IMR-90 (cell line): ENCODE measurements at regions not wholly inside any gene's neighbourhood (a gene's known extent, or its start where the extent isn't known, plus 50 kb on each side); places are given as distances from the start of the nearest gene placed in this dataset.
A peak's percentile ranks its signal among the peaks of the same experiment; 100 is the strongest.

ENCODE experiments used
- ATAC-seq: fragments of 200-7000 bp; cut with Tn5 transposase; 2 replicates; pipeline ENCODE4 v1.9.1; 2020; ENCODE audit warnings: low read depth, mild to moderate bottlenecking, moderate library complexity
- BruUV-seq: library from RNA; stranded (reverse); fragments of 400-500 nt; replicated peaks from 2 replicates; lab custom pipeline; 2021; lab: Mats Ljungman, UMichigan
- CTCF ChIA-PET: fragments of 300-600 bp; formaldehyde crosslinking; extraction: SDS; loops from one replicate; lab custom pipeline; 2021; ENCODE audit warnings: antibody characterized with exemption; lab: Yijun Ruan, JAX
- POLR2A ChIA-PET: fragments of 300-600 bp; sonication (Branson Sonifier 250); formaldehyde crosslinking; loops from one replicate; lab custom pipeline; 2022; ENCODE audit warnings: antibody characterized with exemption; ENCODE audit not compliant: unreplicated experiment; lab: Charles Lee
- DNase-seq: peaks from one replicate; pipeline ENCODE4 v3.0.0; 2013
- H2AFZ ChIP-seq: replicated peaks from 2 replicates; pipeline ENCODE3; 2013; ENCODE audit warnings: low read length, mild to moderate bottlenecking; ENCODE audit not compliant: poor library complexity
- H2AK5ac ChIP-seq: 2 replicates; pipeline ENCODE4 v1.6.1; 2013; ENCODE audit warnings: low read depth, low read length, inconsistent platforms
- H2AK9ac ChIP-seq: replicated peaks from 2 replicates; pipeline ENCODE3; 2013; ENCODE audit warnings: mild to moderate bottlenecking, low read depth, low read length, moderate library complexity; ENCODE audit not compliant: poor library complexity
- H2BK120ac ChIP-seq: 2 replicates; pipeline ENCODE4 v1.6.1; 2013; ENCODE audit warnings: low read depth, low read length, inconsistent platforms
- H2BK15ac ChIP-seq: 3 replicates; pipeline ENCODE4 v1.6.1; 2013; ENCODE audit warnings: low read depth, low read length, inconsistent platforms
- H2BK20ac ChIP-seq: 2 replicates; pipeline ENCODE4 v1.6.1; 2013; ENCODE audit warnings: low read depth, mild to moderate bottlenecking, inconsistent platforms, low read length, moderate library complexity
- H2BK5ac ChIP-seq: 2 replicates; pipeline ENCODE4 v1.6.1; 2013; ENCODE audit warnings: mild to moderate bottlenecking, low read depth, low read length, inconsistent platforms; ENCODE audit not compliant: poor library complexity, severe bottlenecking
- H3K14ac ChIP-seq: replicated peaks from 2 replicates; pipeline ENCODE4 v1.6.1; 2013; ENCODE audit warnings: low read depth, low read length, inconsistent platforms
- H3K18ac ChIP-seq: 2 replicates; pipeline ENCODE4 v1.6.1; 2013; ENCODE audit warnings: low read depth, low read length, control low read depth
- H3K23ac ChIP-seq: 2 replicates; pipeline ENCODE4 v1.6.1; 2013; ENCODE audit warnings: low read depth, low read length, inconsistent platforms
- H3K27ac ChIP-seq: 2 replicates; pipeline ENCODE4 v1.5.1; 2013; ENCODE audit warnings: mild to moderate bottlenecking, control low read depth, low read length; ENCODE audit not compliant: insufficient read depth
- H3K27me3 ChIP-seq: 2 replicates; pipeline ENCODE4 v1.6.1; 2013; ENCODE audit warnings: low read length; ENCODE audit not compliant: control insufficient read depth, insufficient read depth
- H3K36me3 ChIP-seq: 2 replicates; pipeline ENCODE4 v1.6.1; 2013; ENCODE audit warnings: low read length, mixed read lengths; ENCODE audit not compliant: control insufficient read depth, insufficient read depth
- H3K4ac ChIP-seq: 2 replicates; pipeline ENCODE4 v1.6.1; 2013; ENCODE audit warnings: low read depth, low read length, inconsistent platforms
- H3K4me1 ChIP-seq: 2 replicates; pipeline ENCODE4 v1.6.1; 2013; ENCODE audit warnings: low read length, mixed read lengths; ENCODE audit not compliant: control insufficient read depth, insufficient read depth
- H3K4me2 ChIP-seq: 2 replicates; pipeline ENCODE4 v1.6.1; 2013; ENCODE audit warnings: low read depth, mild to moderate bottlenecking, control low read depth, low read length, moderate library complexity
- H3K4me3 ChIP-seq: 2 replicates; pipeline ENCODE4 v1.5.1; 2013; ENCODE audit warnings: low read depth, mild to moderate bottlenecking, control low read depth, low read length, moderate library complexity; ENCODE audit not compliant: insufficient read depth
- H3K56ac ChIP-seq: 2 replicates; pipeline ENCODE4 v1.6.1; 2013; ENCODE audit warnings: low read length, inconsistent platforms; ENCODE audit not compliant: insufficient read depth; ENCODE audit errors: extremely low read depth
- H3K79me1 ChIP-seq, 2 experiments: 2 replicates each; pipeline ENCODE4 v1.6.1; 2013; ENCODE audit warnings: low read length in 2 of 2, inconsistent platforms in 1 of 2, low read depth in 1 of 2
- H3K9ac ChIP-seq: 2 replicates; pipeline ENCODE4 v1.6.1; 2013; ENCODE audit warnings: low read depth, low read length, control low read depth
- H3K9me1 ChIP-seq: 2 replicates; pipeline ENCODE4 v1.6.1; 2013; ENCODE audit warnings: low read length, inconsistent platforms; ENCODE audit not compliant: insufficient read depth
- H3K9me3 ChIP-seq: 2 replicates; pipeline ENCODE4 v1.6.1; 2013; ENCODE audit warnings: low read length; ENCODE audit not compliant: control insufficient read depth, insufficient read depth
- H4K20me1 ChIP-seq: 2 replicates; pipeline ENCODE4 v1.6.1; 2013; ENCODE audit warnings: low read length, inconsistent platforms; ENCODE audit not compliant: insufficient read depth
- H4K5ac ChIP-seq: 2 replicates; pipeline ENCODE4 v1.6.1; 2013; ENCODE audit warnings: mild to moderate bottlenecking, low read depth, low read length, control low read depth
- H4K8ac ChIP-seq, 2 experiments: 2 replicates each; pipeline ENCODE4 v1.6.1; 2013; ENCODE audit warnings: low read depth in 2 of 2, low read length in 2 of 2, control low read depth in 1 of 2, inconsistent platforms in 1 of 2
- H4K91ac ChIP-seq: 2 replicates; pipeline ENCODE4 v1.6.1; 2013; ENCODE audit warnings: low read depth, low read length, inconsistent platforms; ENCODE audit not compliant: insufficient read depth
- BHLHE40 ChIP-seq: fragments of 150-350 bp; IDR thresholded peaks from 2 replicates; pipeline ENCODE4 v1.6.1; 2016; ENCODE audit warnings: mild to moderate bottlenecking, low read depth, low read length
- CEBPB ChIP-seq: IDR thresholded peaks from 2 replicates; pipeline ENCODE4 v1.6.1; 2012; ENCODE audit warnings: low read depth, low read length, improper control_type of control experiment
- CHD1 ChIP-seq: IDR thresholded peaks from 2 replicates; pipeline ENCODE4 v1.6.1; 2012; ENCODE audit warnings: low read depth, low read length, improper control_type of control experiment
- CTCF ChIP-seq: conservative IDR thresholded peaks from 2 replicates; pipeline ENCODE4 v1.5.1; 2012; ENCODE audit warnings: mild to moderate bottlenecking, low read depth, low read length, improper control_type of control experiment
- ELK1 ChIP-seq: fragments of 150-350 bp; IDR thresholded peaks from 2 replicates; pipeline ENCODE4 v1.6.1; 2016; ENCODE audit warnings: low read depth, mild to moderate bottlenecking, low read length, moderate library complexity, borderline replicate concordance
- FOS ChIP-seq: fragments of 150-350 bp; IDR thresholded peaks from 2 replicates; pipeline ENCODE4 v1.6.1; 2016; ENCODE audit warnings: low read depth, low read length
- MAFK ChIP-seq: IDR thresholded peaks from 2 replicates; pipeline ENCODE4 v1.6.1; 2012; ENCODE audit warnings: low read depth, low read length, improper control_type of control experiment
- MAZ ChIP-seq: IDR thresholded peaks from 2 replicates; pipeline ENCODE4 v1.6.1; 2012; ENCODE audit warnings: low read depth, mild to moderate bottlenecking, low read length, improper control_type of control experiment, moderate library complexity, borderline replicate concordance
- MXI1 ChIP-seq: IDR thresholded peaks from 2 replicates; pipeline ENCODE4 v1.6.1; 2012; ENCODE audit warnings: low read depth, mild to moderate bottlenecking, low read length, moderate library complexity, borderline replicate concordance
- RAD21 ChIP-seq: IDR thresholded peaks from 2 replicates; pipeline ENCODE4 v1.6.1; 2012; ENCODE audit warnings: low read length, improper control_type of control experiment
- RCOR1 ChIP-seq: IDR thresholded peaks from 2 replicates; pipeline ENCODE4 v1.6.1; 2012; ENCODE audit warnings: mild to moderate bottlenecking, low read length, improper control_type of control experiment; ENCODE audit not compliant: insufficient replicate concordance
- RFX5 ChIP-seq: IDR thresholded peaks from 2 replicates; pipeline ENCODE4 v1.8.0; 2012; ENCODE audit warnings: low read depth, mild to moderate bottlenecking, low read length, moderate library complexity
- SMC3 ChIP-seq: fragments of 150-350 bp; IDR thresholded peaks from 2 replicates; pipeline ENCODE4 v1.6.1; 2016; ENCODE audit warnings: low read depth, mild to moderate bottlenecking, antibody characterized with exemption, low read length, moderate library complexity
- USF2 ChIP-seq: fragments of 150-350 bp; IDR thresholded peaks from 2 replicates; pipeline ENCODE4 v1.6.1; 2017; ENCODE audit warnings: mild to moderate bottlenecking, antibody characterized with exemption, low read length, low read depth
- WGBS, 2 experiments: methylation state at CpG; one replicate each; pipeline versions ENCODE4 v1.1.5 to v1.1.7; 2013; ENCODE audit warnings: missing lambda C conversion rate in 2 of 2; ENCODE audit not compliant: insufficient read length in 1 of 2; ENCODE audit errors: extremely low coverage in 2 of 2; 5-methylcytosine and 5-hydroxymethylcytosine counted together
- dilution Hi-C: fragments of 300-500 bp; cut with HindIII; formaldehyde crosslinking; loops from one replicate; pipeline ENCODE4 v1.14.3; 2018; ENCODE audit warnings: low sequenced_read_pairs; ENCODE audit not compliant: unreplicated experiment
- in situ Hi-C: fragments of 300-500 bp; cut with MboI; formaldehyde crosslinking; loops from 3 replicates; pipeline ENCODE4 v1.14.3; 2019; ENCODE audit warnings: low sequenced_read_pairs, inconsistent platforms, mixed read lengths
- intact Hi-C: fragments of 100-400 bp; cut with micrococcal nuclease; formaldehyde crosslinking; loops from 2 replicates; pipeline ENCODE4 v1.10.0; 2022

GRCh38 chr6:113184291-113184690 lies 672.9 kb upstream of the MARCKS start:
- peak overlapping the region; percentile 90 for H4K5ac ChIP-seq
- peak; percentile 94 for DNase-seq
- H2AFZ ChIP-seq = peak overlapping the region; percentile 36
- no peaks in the 10 kb centered on the region for H4K20me1 ChIP-seq
- H2AK9ac ChIP-seq = no peak overlapping the region
- peak overlapping the region; percentile 83 for H2BK5ac ChIP-seq
- peak overlapping the region; percentile 82 for H3K27ac ChIP-seq
- peak overlapping the region; percentile 100 for H2BK120ac ChIP-seq
- no CpG with 5 or more reads among the region's 3 CpGs for WGBS, 2 experiments
- H3K27me3 ChIP-seq = no peaks in the 10 kb centered on the region
- dilution Hi-C loops = no loop called here
- H3K18ac ChIP-seq = peak overlapping the region; percentile 92
- H3K36me3 ChIP-seq = no peaks in the 10 kb centered on the region
- no peaks in the 10 kb centered on the region for H3K79me1 ChIP-seq
- H3K4me3 ChIP-seq = no peak overlapping the region
- H3K9me1 ChIP-seq = peaks cover 13% of the 10 kb centered on the region
- H3K9ac ChIP-seq = no peak overlapping the region
- peaks cover 13% of the 10 kb centered on the region for H3K4me1 ChIP-seq
- TF ChIP-seq RFX5 (no peak), CHD1 (no peak), BHLHE40 (no peak), FOS (0 out of 2 replicates have a peak, but pooled peaks have one; percentile 5), CTCF (peak; percentile 41), SMC3 (peak; percentile 32), MAFK (peak; percentile 71), CEBPB (peak; percentile 43; the same call in 1 of the 2 replicates), USF2 (no peak), MXI1 (no peak), RAD21 (peak; percentile 51), MAZ (no peak), ELK1 (no peak), RCOR1 (no peak)
- in situ Hi-C loops = no loop called here
- peak overlapping the region; percentile 94; the same call in 1 of the 2 replicates for H3K56ac ChIP-seq
- no TSS peak for BruUV-seq
- H3K9me3 ChIP-seq = no peaks in the 10 kb centered on the region
- peak; percentile 82 for ATAC-seq
- H2BK15ac ChIP-seq = peak overlapping the region; percentile 96; the same call in 2 of the 3 replicates
- POLR2A ChIA-PET = no interaction called here
- peak overlapping the region; percentile 99 for H3K14ac ChIP-seq
- no peak overlapping the region for H3K4me2 ChIP-seq
- peak overlapping the region; percentile 96 for H4K91ac ChIP-seq
- peak overlapping the region; percentile 95 for H3K4ac ChIP-seq
- H2BK20ac ChIP-seq = peak overlapping the region; percentile 100
- H4K8ac ChIP-seq = peak overlapping the region; percentile 96
- CTCF ChIA-PET = interaction anchor here (0.6 kb wide), 1 partner anchor 670 kb away, joined by 8 read pairs; no protein-coding TSS in a partner anchor
- H2AK5ac ChIP-seq = peak overlapping the region; percentile 98
- intact Hi-C loops = loop anchor here (2.0 to 5.0 kb wide), 3 partner anchors 193 to 675 kb away; no protein-coding TSS in a partner anchor
- peak overlapping the region; percentile 66 for H3K23ac ChIP-seq
